Stimulated activated CD8-positive, alpha-beta memory T cell treated with anti-CD3 and anti-CD28 coated beads, Interleukin-7, amount 100 ng/mL, for 4 hours (primary cell): ENCODE measurements at regions not wholly inside any gene's neighbourhood (a gene's known extent, or its start where the extent isn't known, plus 50 kb on each side); places are given as distances from the start of the nearest gene placed in this dataset.

Source experiments
- DNase-seq, 2 donors: peaks; one replicate each; pipeline ENCODE4 v3.0.0-alpha.2; 2020; ENCODE audit warnings: low read depth in 2 of 2

DNA sequence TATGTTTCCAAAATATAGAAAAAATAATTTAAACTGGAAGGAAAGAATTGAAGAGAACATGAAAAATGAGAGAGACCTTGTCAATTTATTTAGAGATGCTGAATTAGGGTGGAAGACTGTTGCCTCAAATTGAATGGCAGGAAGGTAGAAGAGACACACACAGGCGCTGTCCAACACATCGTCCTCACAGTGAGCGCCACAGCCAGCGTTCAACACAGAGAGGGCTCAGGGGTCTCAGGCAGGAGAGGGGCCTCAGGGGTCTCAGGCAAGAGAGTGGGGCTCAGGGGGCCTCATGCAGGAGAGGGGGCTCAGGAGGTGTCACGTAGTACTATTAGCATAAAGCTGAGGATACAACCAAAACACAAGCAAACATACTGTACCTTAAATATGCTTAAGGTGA lies 65.7 kb downstream of the TMEM18 start:
- DNase-seq, result no peak

DNA sequence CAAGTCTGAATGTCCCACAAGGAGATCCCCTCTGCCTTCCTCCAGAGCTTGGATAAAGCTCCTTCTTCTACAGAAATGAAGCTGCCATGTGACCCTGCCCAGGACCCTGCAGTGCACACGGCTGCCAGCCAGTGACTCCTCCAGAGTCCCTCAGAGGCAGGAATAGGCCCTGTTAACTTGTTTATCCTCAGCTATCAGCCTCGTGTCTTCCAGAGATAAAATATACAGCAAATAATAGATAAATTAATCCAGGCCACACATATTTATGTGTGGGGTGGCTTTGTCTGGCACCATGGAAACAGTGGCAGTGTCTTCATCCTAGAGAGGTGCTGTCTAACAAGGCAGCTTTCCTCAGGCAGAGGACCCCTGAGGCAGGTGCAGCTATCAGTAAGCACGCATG lies 66.7 kb downstream of the TMEM18 start:
- no peak for DNase-seq

DNA sequence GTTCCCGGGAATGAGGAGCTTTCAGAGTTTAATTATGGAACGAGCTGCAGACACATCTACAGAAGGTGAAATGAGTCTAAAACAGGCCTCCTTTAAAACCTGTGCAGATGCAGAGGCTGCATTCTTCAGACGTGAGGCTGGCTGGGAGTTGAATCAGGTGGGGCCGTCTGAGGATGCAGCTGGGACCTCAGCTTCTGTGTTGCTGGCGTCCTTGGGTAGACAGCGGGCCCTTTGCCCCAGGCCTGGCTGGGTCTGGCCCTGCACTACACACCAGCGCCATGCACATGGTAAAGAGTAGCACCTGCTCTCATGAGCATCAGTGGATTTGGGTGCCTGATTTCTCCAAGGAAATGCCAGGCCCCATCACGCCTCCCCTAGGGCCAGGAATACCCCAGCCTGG lies 67.3 kb downstream of the TMEM18 start:
- DNase-seq, result no peak

DNA sequence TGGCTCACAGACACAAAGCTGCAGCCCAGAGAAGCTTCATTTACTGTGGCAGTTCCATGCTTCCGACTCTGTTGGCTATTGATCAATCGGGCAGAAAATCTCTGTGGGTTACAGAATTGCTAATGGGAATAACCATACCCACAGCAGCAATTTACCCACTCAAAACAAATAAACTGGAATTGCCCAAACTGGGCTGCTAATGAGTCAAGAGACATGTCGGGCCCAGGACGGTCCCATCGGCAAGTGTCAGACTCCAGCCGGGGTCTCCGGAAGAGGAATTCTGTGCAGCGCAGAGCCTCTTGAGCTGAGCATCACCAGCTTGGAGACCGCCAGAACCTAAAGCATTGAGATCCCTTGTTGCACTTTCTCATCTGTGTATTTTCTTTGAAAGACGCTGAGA lies 67.8 kb downstream of the TMEM18 start:
- no peak for DNase-seq

DNA sequence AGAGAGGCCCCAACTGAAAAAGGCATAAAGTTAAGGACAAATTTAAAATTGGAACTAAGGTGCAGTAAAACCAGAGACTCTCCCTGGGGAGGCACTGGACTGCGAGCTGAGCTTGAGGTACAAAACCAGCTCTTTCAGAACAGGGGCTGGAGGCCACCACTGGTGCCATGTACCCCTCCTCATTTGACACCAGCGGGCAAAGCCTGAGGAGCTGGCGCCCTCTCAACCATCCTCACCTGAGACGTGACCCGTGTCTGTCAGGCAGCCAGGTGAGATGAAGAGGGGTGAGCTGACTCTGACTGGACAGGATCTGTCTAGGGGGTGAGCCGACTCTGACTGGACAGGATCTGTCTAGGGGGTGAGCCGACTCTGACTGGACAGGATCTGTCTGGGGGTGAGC lies 68.5 kb downstream of the TMEM18 start:
- no peak for DNase-seq

DNA sequence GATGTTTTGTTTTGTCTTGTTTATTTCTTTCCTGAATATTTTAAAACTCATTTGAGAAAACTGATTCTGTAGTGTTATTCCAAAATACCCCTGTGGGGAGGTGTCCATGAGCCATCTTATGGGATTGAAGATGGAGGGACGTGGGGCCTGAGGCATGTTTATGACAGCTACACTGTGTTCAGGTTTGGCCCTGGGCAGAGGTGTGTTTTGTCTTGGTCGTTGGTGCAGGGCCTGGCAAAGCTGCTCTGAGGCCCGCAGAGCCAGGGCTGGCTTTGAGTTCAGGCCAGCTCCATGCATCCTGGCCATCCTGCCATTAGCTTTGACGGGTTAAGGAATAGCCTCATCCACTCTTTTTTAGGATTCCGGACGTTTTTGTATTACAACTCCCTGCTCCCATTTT lies 68.9 kb downstream of the TMEM18 start:
- DNase-seq, result no peak

- DNase-seq, result no peak
Observed at GRCh38 chr2:607709-608108, 69.5 kb downstream of the TMEM18 start.

- DNase-seq, result no peak
Observed at GRCh38 chr2:607172-607571, 70.0 kb downstream of the TMEM18 start.

GRCh38 chr2:605674-606608 lies 71.3 kb downstream of the TMEM18 start:
- no peak for DNase-seq

DNA sequence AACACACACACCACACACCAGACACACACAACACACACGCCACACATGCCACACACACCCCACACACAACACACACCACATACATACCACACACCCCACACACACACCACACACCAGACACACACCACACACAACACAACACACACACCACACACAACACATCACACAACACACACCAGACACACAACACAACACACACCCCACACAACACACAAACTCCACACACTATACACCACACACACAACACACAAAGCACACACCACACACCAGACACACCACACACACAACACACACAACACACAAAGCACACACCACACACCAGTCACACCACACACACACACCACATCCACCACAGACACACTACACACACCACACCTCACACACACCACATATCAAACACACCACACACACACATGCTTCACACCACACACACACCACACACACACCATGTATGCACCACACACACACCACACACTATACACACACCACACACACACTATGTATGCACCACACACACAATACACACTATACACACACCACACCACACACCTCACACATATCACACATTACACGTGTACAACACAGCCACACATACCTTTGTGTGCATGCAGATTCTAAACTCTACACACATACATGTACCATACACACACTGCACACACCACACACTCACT lies 72.2 kb downstream of the TMEM18 start:
- DNase-seq, result no peak

DNA sequence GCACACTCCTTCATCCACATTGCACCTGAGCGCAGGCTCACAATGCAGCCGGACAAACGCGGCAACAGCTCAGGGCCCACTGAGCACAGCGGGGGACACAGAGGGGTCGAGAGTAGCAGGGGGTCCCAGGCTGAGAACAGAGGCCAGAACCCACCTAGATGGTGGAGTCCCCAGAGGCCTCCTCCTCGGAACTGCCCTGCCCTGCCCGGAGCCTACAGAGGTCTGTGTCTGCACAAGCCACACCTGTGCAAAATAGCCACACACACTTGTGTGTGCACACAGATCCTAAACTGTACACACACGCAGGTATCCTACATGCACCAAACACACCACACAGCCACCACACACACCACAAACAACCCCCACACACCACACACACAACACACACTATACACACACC lies 72.8 kb downstream of the TMEM18 start:
- DNase-seq, result no peak

DNA sequence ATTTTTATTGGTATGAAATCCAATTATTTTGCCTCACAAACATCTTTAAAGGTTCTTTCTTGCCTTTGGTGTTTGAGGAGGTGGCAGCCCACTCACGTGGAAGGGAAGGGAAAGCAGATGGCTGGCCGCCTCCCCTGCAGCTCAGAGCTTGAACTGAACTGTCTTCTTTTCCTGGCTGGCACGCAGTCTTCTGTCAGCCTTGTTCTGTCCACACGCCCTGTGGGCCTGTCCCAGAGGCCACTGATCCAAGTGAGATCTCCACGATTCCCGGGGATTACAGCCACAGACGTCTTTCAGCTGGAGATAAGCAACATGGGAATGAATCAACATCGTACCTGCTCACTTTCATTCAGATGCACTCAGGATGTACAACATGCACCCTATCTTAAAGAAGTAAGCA lies 73.3 kb downstream of the TMEM18 start:
- no peak for DNase-seq

DNA sequence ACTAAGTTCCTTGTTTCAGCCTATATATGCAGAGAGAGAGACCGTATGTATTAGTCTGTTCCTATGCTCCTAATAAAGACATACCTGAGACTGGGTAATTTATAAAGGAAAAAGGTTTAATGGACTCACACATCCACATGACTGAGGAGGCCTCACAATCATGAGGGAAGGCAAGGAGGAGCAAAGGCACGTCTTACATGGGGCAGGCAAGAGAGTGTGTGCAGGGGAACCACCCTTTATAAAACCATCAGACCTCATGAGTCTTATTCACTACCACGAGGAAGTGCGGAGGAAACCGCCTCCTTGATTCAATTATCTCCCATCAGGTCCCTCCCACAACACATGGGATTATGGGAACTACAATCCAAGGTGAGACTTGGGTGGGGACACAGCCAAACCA lies 73.8 kb downstream of the TMEM18 start:
- no peak for DNase-seq

DNA sequence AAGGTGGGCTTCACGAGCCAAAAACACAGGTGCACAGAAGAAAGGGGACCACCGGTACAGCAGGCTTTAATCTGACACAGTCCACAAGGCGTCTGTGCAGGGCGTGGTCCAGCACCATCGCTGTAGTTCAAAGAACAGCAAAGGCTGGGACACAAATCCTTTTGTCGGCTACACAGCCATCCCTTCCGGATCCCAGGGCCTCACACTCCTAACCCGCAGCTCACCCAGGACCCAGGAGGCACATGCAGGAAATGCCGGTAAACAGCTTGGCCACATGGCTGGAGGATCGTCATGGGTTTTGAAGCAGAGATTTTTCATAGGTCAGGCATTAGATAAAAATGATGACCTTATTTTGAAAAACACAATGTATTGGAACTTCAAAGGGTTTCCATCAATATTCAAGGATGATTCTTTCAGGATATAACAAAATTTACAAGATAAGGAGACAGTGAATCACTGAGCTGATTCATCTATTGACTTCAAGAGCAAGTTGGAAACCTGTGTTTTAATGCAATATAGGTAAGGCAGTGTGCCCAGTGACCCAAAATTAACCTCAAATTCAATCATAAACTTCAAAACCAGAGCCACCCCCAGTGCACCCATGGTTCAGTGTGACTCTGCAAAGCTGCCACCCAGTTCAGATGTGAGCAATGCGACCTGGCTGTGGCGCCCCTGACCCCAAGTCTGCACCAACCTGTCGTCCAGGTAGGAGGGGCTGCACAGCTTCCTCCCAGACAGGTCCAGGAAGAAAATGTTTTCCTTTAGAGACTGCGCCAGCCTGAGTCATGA lies 74.4 kb downstream of the TMEM18 start:
- DNase-seq, result no peak

DNA sequence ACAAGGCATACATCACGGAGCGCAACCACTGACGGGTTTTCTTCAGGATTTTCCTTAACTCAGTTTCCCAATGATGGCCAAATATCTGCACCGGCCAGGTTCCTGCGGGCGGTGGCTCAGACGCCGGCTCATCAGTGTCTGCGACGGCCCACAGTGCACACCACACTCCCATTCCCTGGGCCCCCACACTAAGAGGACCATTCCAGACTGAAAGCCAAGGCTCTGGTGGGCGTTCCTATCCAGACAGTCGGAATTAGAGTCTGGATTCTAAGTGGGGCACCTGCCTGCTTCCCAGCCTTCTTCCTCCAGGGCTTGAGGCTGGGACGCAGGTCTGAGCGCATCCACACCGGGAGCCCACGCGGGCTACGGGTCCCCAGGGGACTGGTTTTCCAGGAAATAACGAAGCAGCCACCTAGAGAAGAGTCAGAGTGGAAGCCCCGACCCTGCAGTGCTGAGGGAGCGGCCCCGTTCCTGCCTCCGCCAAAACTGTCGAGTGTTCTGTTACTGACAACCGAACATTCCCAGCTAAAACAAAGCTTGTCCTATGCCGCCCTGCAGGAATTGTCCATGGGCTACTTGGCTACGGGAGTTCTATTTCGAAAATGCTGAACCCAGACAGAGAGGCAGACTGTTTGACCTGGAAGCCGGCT lies 75.3 kb downstream of the TMEM18 start:
- no peak for DNase-seq

- DNase-seq, result no peak
Observed at GRCh38 chr2:601387-601698, 75.9 kb downstream of the TMEM18 start.

- no peak for DNase-seq
Observed at GRCh38 chr2:600542-601386, 76.4 kb downstream of the TMEM18 start.

DNA sequence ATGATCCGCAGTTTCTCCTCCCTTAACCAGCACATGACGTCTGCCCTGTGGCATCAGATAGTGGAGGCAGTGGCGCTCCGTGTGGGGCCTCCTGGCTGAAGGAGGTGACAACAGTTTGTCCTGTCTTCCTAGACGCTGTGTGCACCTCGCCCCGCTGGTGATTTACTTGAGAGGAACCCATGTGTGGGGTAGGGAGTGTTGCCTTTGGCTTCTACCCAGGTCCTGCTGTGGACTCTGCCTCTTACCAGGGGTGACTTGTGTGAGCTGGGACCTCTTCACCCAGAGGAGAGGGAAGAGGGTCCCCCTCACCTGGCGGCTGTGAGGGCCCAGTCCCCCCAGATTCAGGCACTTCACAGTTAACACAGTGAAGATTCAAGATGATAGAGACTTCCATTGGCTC lies 77.6 kb downstream of the TMEM18 start:
- no peak for DNase-seq

GRCh38 chr2:598058-598802 lies 79.0 kb downstream of the TMEM18 start:
- no peak for DNase-seq

GRCh38 chr2:595831-596592 lies 81.2 kb downstream of the TMEM18 start:
- DNase-seq, result no peak
